GM21390 (cell line): ENCODE measurements at regions not wholly inside any gene's neighbourhood (a gene's known extent, or its start where the extent isn't known, plus 50 kb on each side); places are given as distances from the start of the nearest gene placed in this dataset.

ENCODE experiments used
- ATAC-seq: cut with Tn5 transposase; IDR thresholded peaks from one replicate; pipeline ENCODE4 v1.9.1; 2021; ENCODE audit not compliant: unreplicated experiment

GRCh38 chr16:86104537-86105048 is 205.6 kb downstream of the IRF8 start:
- no peak for ATAC-seq

- no peak for ATAC-seq
These were observed 208.4 kb downstream of the IRF8 start for GRCh38 chr16:86107215-86107825.

- no peak for ATAC-seq
These were observed 209.1 kb downstream of the IRF8 start for GRCh38 chr16:86108062-86108461.

- ATAC-seq: no peak
These were observed 211.2 kb downstream of the IRF8 start for GRCh38 chr16:86110134-86110533.

- no peak for ATAC-seq
These were observed 211.8 kb downstream of the IRF8 start for GRCh38 chr16:86110726-86111125.

GRCh38 chr16:86112178-86112577 is 213.2 kb downstream of the IRF8 start:
- ATAC-seq: no peak

GRCh38 chr16:86117235-86117634 is 218.3 kb downstream of the IRF8 start:
- no peak for ATAC-seq

GRCh38 chr16:86117756-86118155 is 218.8 kb downstream of the IRF8 start:
- ATAC-seq: no peak

GRCh38 chr16:86118467-86119307 is 219.7 kb downstream of the IRF8 start:
- ATAC-seq: no peak

GRCh38 chr16:86120201-86121192 is 221.5 kb downstream of the IRF8 start:
- ATAC-seq: no peak

GRCh38 chr16:86121374-86122010 is 222.5 kb downstream of the IRF8 start:
- ATAC-seq: no peak

- ATAC-seq: no peak
These were observed 223.8 kb downstream of the IRF8 start for GRCh38 chr16:86122681-86123342.

GRCh38 chr16:86124321-86124720 is 225.4 kb downstream of the IRF8 start:
- no peak for ATAC-seq

GRCh38 chr16:86126891-86127290 is 227.9 kb downstream of the IRF8 start:
- no peak for ATAC-seq

GRCh38 chr16:86127366-86127765 is 228.4 kb downstream of the IRF8 start:
- ATAC-seq: no peak

- no peak for ATAC-seq
These were observed 229.3 kb downstream of the IRF8 start for GRCh38 chr16:86128246-86128645.

- ATAC-seq: no peak
These were observed 230.6 kb downstream of the IRF8 start for GRCh38 chr16:86129541-86129940.

- no peak for ATAC-seq
These were observed 234.4 kb downstream of the IRF8 start for GRCh38 chr16:86133377-86133776.

GRCh38 chr16:86133847-86134375 is 234.9 kb downstream of the IRF8 start:
- no peak for ATAC-seq
